GM12873 (cell line): ENCODE measurements at regions not wholly inside any gene's neighbourhood (a gene's known extent, or its start where the extent isn't known, plus 50 kb on each side); places are given as distances from the start of the nearest gene placed in this dataset.

Experiments used
- TF ChIP-seq, protein P1 (sequence below): IDR thresholded peaks from 2 replicates; pipeline ENCODE4 v1.5.1; 2012; ENCODE audit warnings: low read depth, mild to moderate bottlenecking, moderate library complexity, low read length, control low read depth; ENCODE audit not compliant: insufficient read depth; ENCODE audit errors: missing control alignments

DNA sequence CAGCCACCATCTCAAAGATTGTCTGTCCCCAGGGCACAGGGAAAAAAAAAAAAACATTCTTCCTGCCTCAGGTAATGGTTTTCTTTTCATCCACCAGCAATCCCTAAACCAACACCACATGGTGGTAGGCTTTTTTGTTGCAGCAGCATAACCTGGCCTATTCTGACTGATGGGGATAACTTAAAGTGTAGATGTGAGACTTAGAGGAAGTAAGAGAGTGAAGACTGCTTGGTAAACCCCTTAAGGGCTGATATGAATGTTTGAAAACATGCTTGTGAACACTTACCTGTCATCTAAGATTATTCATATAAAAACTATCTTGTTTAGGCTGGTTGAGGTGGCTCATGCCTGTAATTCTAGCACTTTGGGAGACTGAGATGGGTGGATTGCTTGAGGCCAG, 130.2 kb upstream of the RAP1B start:
- TF ChIP-seq, protein P1, sequence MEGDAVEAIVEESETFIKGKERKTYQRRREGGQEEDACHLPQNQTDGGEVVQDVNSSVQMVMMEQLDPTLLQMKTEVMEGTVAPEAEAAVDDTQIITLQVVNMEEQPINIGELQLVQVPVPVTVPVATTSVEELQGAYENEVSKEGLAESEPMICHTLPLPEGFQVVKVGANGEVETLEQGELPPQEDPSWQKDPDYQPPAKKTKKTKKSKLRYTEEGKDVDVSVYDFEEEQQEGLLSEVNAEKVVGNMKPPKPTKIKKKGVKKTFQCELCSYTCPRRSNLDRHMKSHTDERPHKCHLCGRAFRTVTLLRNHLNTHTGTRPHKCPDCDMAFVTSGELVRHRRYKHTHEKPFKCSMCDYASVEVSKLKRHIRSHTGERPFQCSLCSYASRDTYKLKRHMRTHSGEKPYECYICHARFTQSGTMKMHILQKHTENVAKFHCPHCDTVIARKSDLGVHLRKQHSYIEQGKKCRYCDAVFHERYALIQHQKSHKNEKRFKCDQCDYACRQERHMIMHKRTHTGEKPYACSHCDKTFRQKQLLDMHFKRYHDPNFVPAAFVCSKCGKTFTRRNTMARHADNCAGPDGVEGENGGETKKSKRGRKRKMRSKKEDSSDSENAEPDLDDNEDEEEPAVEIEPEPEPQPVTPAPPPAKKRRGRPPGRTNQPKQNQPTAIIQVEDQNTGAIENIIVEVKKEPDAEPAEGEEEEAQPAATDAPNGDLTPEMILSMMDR = no peak

DNA sequence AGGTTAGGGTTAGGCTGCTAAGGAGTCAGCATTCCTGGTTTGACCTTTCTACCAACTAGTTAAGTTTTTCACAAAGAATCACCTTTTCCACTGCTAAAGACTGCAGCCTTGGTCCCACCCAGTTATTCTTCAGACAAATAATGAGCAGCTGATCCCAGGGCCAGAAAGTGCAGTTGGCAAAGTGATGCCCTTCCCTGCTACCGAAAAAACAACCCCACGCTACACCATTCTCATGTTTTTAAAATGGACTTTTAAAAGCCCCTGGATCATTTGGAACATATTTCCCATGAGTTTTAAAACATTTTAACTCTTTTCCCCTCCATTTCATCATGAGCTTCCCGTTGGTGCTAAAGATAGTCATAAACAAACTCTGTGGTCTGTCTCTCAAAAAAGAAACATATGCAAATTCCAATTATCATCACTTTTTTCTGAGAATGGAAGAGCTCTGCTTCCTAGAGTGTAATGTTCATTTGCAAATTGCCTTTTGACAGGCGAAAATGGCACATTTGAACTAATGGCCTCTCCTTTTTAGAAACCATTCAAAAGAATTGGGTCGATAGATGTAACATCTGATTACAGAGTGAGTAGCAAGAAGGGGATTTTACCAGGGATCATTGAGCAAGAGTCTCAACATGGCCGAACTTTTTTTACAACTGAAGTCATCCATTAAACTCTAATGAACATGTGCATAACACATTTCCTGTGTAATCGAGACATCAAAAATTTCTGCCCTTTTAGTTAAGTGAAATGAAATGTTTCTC, 129.3 kb upstream of the RAP1B start:
- TF ChIP-seq, protein P1 = no peak

DNA sequence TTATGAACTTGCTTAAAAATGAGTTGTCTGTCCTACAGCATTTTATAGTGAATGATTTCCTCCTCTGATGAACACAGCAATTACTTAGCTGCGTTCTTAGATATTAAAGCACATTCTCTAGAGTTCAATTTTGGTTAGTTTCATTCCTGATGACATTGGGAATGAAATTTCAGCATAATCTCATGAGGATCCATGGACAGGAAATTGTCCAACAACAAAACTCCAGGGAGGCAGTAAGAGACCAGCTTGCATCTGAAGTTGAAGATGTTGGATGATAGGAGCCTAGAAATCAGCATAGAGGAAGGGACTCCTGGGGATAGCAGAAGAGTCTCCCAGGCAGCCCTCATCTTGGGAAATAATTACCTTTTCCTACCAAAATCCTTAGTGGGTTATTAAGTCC, 128.7 kb upstream of the RAP1B start:
- TF ChIP-seq, protein P1 = no peak

DNA sequence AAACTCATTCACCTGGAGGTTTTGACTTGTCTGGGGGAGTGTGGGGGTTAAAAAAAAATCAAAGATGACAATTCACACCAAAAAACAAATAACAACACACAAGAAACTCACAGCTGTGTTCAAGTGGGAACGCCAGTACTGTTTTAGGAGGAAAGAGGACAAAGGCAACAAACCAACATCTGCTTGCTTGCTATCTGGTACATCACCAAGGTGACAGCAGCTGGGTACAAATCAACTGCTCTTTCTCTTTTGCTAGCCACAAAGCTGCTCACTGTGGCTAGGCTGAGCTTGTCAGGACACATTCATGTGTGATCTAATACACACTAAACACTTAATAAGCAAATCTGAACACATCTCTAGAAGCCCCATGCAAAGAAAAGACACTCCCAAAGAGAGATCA, 128.0 kb upstream of the RAP1B start:
- TF ChIP-seq, protein P1 = no peak

DNA sequence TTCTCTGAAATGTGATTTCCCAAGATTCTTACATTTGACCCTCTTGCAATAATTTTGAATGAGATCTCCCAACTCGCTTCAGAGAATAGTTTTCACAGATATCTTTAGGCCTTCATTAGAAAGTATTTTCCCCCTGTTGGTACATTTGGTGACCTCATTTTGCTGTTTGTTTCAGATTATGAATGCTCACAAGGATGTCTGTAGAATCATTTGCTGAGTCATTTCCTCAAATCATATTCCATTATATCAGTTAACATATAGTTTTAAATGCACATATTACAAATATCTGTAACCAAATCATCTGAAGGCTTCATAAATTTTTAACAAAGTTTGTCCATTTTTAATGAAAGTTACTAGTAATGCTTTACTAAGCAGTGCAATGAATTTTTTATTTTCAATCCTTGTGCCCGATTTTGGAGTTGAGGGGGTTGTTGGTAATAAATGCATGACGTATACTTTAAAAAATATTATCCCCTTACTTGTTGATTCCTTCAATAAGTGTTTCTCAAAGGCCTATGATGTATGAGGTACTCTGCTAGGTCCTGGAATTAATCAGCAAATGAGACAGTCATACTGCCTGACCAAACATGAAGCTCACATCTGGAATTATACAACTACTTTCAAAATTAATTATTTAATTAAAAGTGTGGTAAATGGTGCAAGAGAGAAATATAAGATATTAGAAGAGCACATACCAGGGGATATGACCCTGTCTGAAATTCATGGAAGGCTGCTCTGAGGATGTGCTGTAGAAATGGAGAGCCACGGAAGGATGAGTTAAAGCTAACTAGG, 126.9 kb upstream of the RAP1B start:
- TF ChIP-seq, protein P1 = no peak

DNA sequence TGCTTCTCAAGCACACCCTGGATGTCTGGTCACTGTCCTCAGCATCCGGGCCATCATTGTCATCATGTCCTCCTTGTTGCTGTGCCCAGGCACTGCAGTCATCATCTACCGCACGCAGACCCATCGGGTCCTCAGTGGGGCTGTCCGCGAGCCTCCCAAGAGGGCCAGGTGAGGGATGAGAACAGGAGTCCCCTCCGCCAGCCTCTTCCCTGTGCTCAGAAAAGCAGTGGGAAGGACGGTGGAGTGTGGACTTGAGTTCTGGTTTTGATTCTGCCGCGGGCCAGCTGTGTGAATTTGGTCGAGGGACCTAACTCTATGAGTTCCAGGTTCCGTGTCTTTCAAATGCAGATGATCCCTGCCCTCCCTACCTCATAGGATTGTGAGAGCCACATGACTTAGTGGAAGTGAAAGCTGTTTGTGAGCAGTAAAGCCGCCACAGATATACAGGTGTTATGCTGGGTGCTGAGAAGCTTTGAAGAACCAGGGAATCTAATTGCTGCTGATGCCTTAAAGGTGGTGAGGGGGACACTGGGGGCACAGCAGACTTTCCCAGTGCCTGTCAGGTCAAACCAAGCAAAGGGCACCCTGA, 122.9 kb upstream of the RAP1B start:
- TF ChIP-seq, protein P1 = no peak

DNA sequence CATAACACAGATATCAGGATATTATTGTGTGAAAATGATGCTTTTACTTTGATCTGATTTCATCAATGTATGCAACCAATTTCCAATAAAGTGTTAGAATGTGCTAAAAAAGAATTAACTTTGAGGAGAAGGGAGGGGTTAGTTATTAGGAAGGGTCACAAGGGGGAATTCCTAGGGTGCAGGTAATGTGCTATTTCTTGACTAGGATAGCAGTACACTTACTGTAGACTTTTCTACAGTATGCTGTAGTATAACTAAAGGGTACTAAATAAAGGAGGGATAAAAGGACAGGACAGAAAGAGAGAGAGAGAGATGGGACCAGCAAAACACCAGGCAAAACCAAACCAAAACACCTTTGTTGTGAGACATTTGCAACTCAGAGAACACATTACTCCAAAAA, 121.4 kb upstream of the RAP1B start:
- TF ChIP-seq, protein P1 = no peak
